ENCODE measurements at regions not wholly inside any gene's neighbourhood (a gene's known extent, or its start where the extent isn't known, plus 50 kb on each side); places are given as distances from the start of the nearest gene placed in this dataset.

GRCh38 chr1:213376862-213377372 lies 325.9 kb downstream of the RPS6KC1 start:
- Histone ChIP-seq H3K4me2 (ENCODE audit: low read length) (no peak overlapping the region), H3K9ac (ENCODE audit: low read length) (no peak overlapping the region), H4K20me1 (ENCODE audit: insufficient read depth, low read length) (no peaks in the 10 kb centered on the region), H3K79me2 (ENCODE audit: insufficient read depth, low read length) (no peaks in the 10 kb centered on the region), H3K9me3 (ENCODE audit: low read length) (no peaks in the 10 kb centered on the region), H2AFZ (ENCODE audit: low read length) (no peak overlapping the region), H3K36me3 (ENCODE audit: insufficient read depth, low read length) (no peaks in the 10 kb centered on the region), H3K27me3 (ENCODE audit: insufficient read depth, low read length) (no peaks in the 10 kb centered on the region), H3K4me1 (ENCODE audit: insufficient read depth, low read length, severe bottlenecking) (no peaks in the 10 kb centered on the region), H3K27ac (ENCODE audit: low read depth, low read length, poor library complexity, severe bottlenecking) (no peak overlapping the region), H3K4me3 (ENCODE audit: low read depth, low read length, poor library complexity, severe bottlenecking) (no peak overlapping the region), H3F3A (ENCODE audit: insufficient read depth, low read length) (no peaks in the 10 kb centered on the region), H3K9me2 (ENCODE audit: low read depth, low read length) (no peaks in the 10 kb centered on the region)
- TF ChIP-seq EZH2 (IDR thresholded peaks at IDR 0.05; ENCODE audit: borderline replicate concordance, low read length) (no peak), CTCF (IDR thresholded peaks at IDR 0.05; ENCODE audit: low read length) (no peak)

- H3K4me2 ChIP-seq (ENCODE audit: low read length) = no peak overlapping the region
- no peak overlapping the region for H3K4me3 ChIP-seq (ENCODE audit: low read depth, low read length, poor library complexity, severe bottlenecking)
- no peak overlapping the region for H2AFZ ChIP-seq (ENCODE audit: low read length)
- no peaks in the 10 kb centered on the region for H3K27me3 ChIP-seq (ENCODE audit: insufficient read depth, low read length)
- H3F3A ChIP-seq (ENCODE audit: insufficient read depth, low read length) = no peaks in the 10 kb centered on the region
- no peaks in the 10 kb centered on the region for H3K9me3 ChIP-seq (ENCODE audit: low read length)
- no peaks in the 10 kb centered on the region for H3K79me2 ChIP-seq (ENCODE audit: insufficient read depth, low read length)
- no peak for TF ChIP-seq EZH2 (IDR thresholded peaks at IDR 0.05; ENCODE audit: borderline replicate concordance, low read length)
- no peak for TF ChIP-seq CTCF (IDR thresholded peaks at IDR 0.05; ENCODE audit: low read length)
- no peak overlapping the region for H3K9ac ChIP-seq (ENCODE audit: low read length)
- H3K27ac ChIP-seq (ENCODE audit: low read depth, low read length, poor library complexity, severe bottlenecking) = no peak overlapping the region
- no peaks in the 10 kb centered on the region for H3K36me3 ChIP-seq (ENCODE audit: insufficient read depth, low read length)
- H3K9me2 ChIP-seq (ENCODE audit: low read depth, low read length) = no peaks in the 10 kb centered on the region
- no peaks in the 10 kb centered on the region for H3K4me1 ChIP-seq (ENCODE audit: insufficient read depth, low read length, severe bottlenecking)
- H4K20me1 ChIP-seq (ENCODE audit: insufficient read depth, low read length) = no peaks in the 10 kb centered on the region
These were observed 329.8 kb downstream of the RPS6KC1 start for GRCh38 chr1:213380865-213381264.

- H2AFZ ChIP-seq (ENCODE audit: low read length) = no peak overlapping the region
- no peak overlapping the region for H3K4me2 ChIP-seq (ENCODE audit: low read length)
- no peak overlapping the region for H3K27ac ChIP-seq (ENCODE audit: low read depth, low read length, poor library complexity, severe bottlenecking)
These were observed 330.6 kb downstream of the RPS6KC1 start for GRCh38 chr1:213381572-213382084.

More at GRCh38 chr1:213381572-213382084, 330.6 kb downstream of the RPS6KC1 start:
- TF ChIP-seq CTCF (IDR thresholded peaks at IDR 0.05; ENCODE audit: low read length) (no peak), EZH2 (IDR thresholded peaks at IDR 0.05; ENCODE audit: borderline replicate concordance, low read length) (no peak)
- Histone ChIP-seq H3K4me1 (ENCODE audit: insufficient read depth, low read length, severe bottlenecking) (no peaks in the 10 kb centered on the region), H4K20me1 (ENCODE audit: insufficient read depth, low read length) (no peaks in the 10 kb centered on the region), H3F3A (ENCODE audit: insufficient read depth, low read length) (no peaks in the 10 kb centered on the region), H3K27me3 (ENCODE audit: insufficient read depth, low read length) (no peaks in the 10 kb centered on the region), H3K9ac (ENCODE audit: low read length) (no peak overlapping the region), H3K4me3 (ENCODE audit: low read depth, low read length, poor library complexity, severe bottlenecking) (no peak overlapping the region), H3K79me2 (ENCODE audit: insufficient read depth, low read length) (no peaks in the 10 kb centered on the region), H3K9me3 (ENCODE audit: low read length) (no peaks in the 10 kb centered on the region), H3K9me2 (ENCODE audit: low read depth, low read length) (no peaks in the 10 kb centered on the region), H3K36me3 (ENCODE audit: insufficient read depth, low read length) (no peaks in the 10 kb centered on the region)

Data from OCI-LY1 (cell line).